ENCODE measurements at regions not wholly inside any gene's neighbourhood (a gene's known extent, or its start where the extent isn't known, plus 50 kb on each side); places are given as distances from the start of the nearest gene placed in this dataset.

DNA sequence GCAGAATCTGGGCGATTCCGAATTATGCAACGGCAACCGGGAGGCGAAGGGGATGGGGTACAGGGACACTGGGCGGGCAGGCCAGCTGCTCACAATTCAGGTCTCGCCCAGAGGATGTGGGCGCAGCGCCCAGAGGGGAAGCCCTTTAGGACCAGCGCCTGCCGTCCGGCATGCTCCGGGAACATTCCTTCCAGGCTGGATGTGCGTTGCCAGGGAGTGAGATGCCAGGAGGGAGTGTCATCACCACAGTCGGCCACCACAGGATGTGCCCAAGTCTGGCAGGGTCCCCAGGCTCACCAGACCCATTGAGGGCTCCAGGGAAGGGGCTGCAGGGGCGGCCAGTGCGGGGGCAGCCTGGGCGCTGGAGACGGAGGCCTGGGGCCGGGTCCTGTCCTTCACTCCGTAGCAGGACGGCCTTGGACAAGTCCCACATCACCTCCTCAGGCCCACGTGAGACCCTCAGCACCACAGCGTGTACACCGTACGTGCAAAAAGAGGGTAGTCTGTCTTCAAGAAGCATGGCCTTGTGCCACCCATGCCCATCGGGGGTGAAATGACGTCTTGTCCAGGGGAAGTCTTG is 63.9 kb downstream of the FOXL3 start:
- TF ChIP-seq EZH2 (IDR thresholded peaks at IDR 0.05) (no peak), POLR2AphosphoS5 (IDR thresholded peaks at IDR 0.05; ENCODE audit: borderline replicate concordance, low read depth, low read length) (no peak)

All from SK-N-MC (cell line).